ENCODE measurements at regions not wholly inside any gene's neighbourhood (a gene's known extent, or its start where the extent isn't known, plus 50 kb on each side); places are given as distances from the start of the nearest gene placed in this dataset.

- H4K20me1 ChIP-seq (ENCODE audit: insufficient read depth, low read length), result no peaks in the 10 kb centered on the region
- no peak overlapping the region for H2AFZ ChIP-seq (ENCODE audit: low read length)
Measured at GRCh38 chr10:62916141-62916603, 100.0 kb upstream of the EGR2 start.

GRCh38 chr10:62915158-62915557 lies 99.0 kb upstream of the EGR2 start:
- Histone ChIP-seq H3K4me2 (ENCODE audit: low read length) (no peak overlapping the region), H3K4me1 (ENCODE audit: insufficient read depth, low read length, severe bottlenecking) (no peaks in the 10 kb centered on the region), H3K9me3 (ENCODE audit: low read length) (no peaks in the 10 kb centered on the region), H3K27me3 (ENCODE audit: insufficient read depth, low read length) (no peaks in the 10 kb centered on the region), H3K9me2 (ENCODE audit: low read depth, low read length) (no peaks in the 10 kb centered on the region), H2AFZ (ENCODE audit: low read length) (no peak overlapping the region), H4K20me1 (ENCODE audit: insufficient read depth, low read length) (no peaks in the 10 kb centered on the region), H3F3A (ENCODE audit: insufficient read depth, low read length) (no peaks in the 10 kb centered on the region), H3K36me3 (ENCODE audit: insufficient read depth, low read length) (no peaks in the 10 kb centered on the region), H3K79me2 (ENCODE audit: insufficient read depth, low read length) (no peaks in the 10 kb centered on the region), H3K27ac (ENCODE audit: low read depth, low read length, poor library complexity, severe bottlenecking) (no peak overlapping the region), H3K9ac (ENCODE audit: low read length) (no peak overlapping the region), H3K4me3 (ENCODE audit: low read depth, low read length, poor library complexity, severe bottlenecking) (no peak overlapping the region)
- no peak for TF ChIP-seq CTCF (IDR thresholded peaks at IDR 0.05; ENCODE audit: low read length)

More at GRCh38 chr10:62916141-62916603, 100.0 kb upstream of the EGR2 start:
- Histone ChIP-seq H3K4me2 (ENCODE audit: low read length) (no peak overlapping the region), H3K9ac (ENCODE audit: low read length) (no peak overlapping the region), H3K27ac (ENCODE audit: low read depth, low read length, poor library complexity, severe bottlenecking) (no peak overlapping the region), H3K4me1 (ENCODE audit: insufficient read depth, low read length, severe bottlenecking) (no peaks in the 10 kb centered on the region), H3K9me3 (ENCODE audit: low read length) (no peaks in the 10 kb centered on the region), H3F3A (ENCODE audit: insufficient read depth, low read length) (no peaks in the 10 kb centered on the region), H3K27me3 (ENCODE audit: insufficient read depth, low read length) (no peaks in the 10 kb centered on the region), H3K4me3 (ENCODE audit: low read depth, low read length, poor library complexity, severe bottlenecking) (no peak overlapping the region), H3K36me3 (ENCODE audit: insufficient read depth, low read length) (no peaks in the 10 kb centered on the region), H3K79me2 (ENCODE audit: insufficient read depth, low read length) (no peaks in the 10 kb centered on the region), H3K9me2 (ENCODE audit: low read depth, low read length) (no peaks in the 10 kb centered on the region)
- no peak for TF ChIP-seq EZH2 (IDR thresholded peaks at IDR 0.05; ENCODE audit: borderline replicate concordance, low read length)
- TF ChIP-seq CTCF (IDR thresholded peaks at IDR 0.05; ENCODE audit: low read length), result no peak

GRCh38 chr10:62912086-62912485 lies 95.9 kb upstream of the EGR2 start:
- no peaks in the 10 kb centered on the region for H3F3A ChIP-seq (ENCODE audit: insufficient read depth, low read length)
- no peaks in the 10 kb centered on the region for H4K20me1 ChIP-seq (ENCODE audit: insufficient read depth, low read length)
- H3K27me3 ChIP-seq (ENCODE audit: insufficient read depth, low read length), result no peaks in the 10 kb centered on the region
- H3K79me2 ChIP-seq (ENCODE audit: insufficient read depth, low read length), result no peaks in the 10 kb centered on the region
- H3K9ac ChIP-seq (ENCODE audit: low read length), result no peak overlapping the region
- no peak for TF ChIP-seq CTCF (IDR thresholded peaks at IDR 0.05; ENCODE audit: low read length)
- TF ChIP-seq EZH2 (IDR thresholded peaks at IDR 0.05; ENCODE audit: borderline replicate concordance, low read length), result no peak
- H2AFZ ChIP-seq (ENCODE audit: low read length), result no peak overlapping the region
- H3K4me3 ChIP-seq (ENCODE audit: low read depth, low read length, poor library complexity, severe bottlenecking), result no peak overlapping the region
- H3K27ac ChIP-seq (ENCODE audit: low read depth, low read length, poor library complexity, severe bottlenecking), result no peak overlapping the region
- H3K36me3 ChIP-seq (ENCODE audit: insufficient read depth, low read length), result no peaks in the 10 kb centered on the region
- H3K4me2 ChIP-seq (ENCODE audit: low read length), result no peak overlapping the region
- H3K4me1 ChIP-seq (ENCODE audit: insufficient read depth, low read length, severe bottlenecking), result no peaks in the 10 kb centered on the region
- H3K9me2 ChIP-seq (ENCODE audit: low read depth, low read length), result no peaks in the 10 kb centered on the region
- H3K9me3 ChIP-seq (ENCODE audit: low read length), result no peaks in the 10 kb centered on the region

Data from OCI-LY1 (cell line).